ENCODE measurements at regions not wholly inside any gene's neighbourhood (a gene's known extent, or its start where the extent isn't known, plus 50 kb on each side); places are given as distances from the start of the nearest gene placed in this dataset.

DNA sequence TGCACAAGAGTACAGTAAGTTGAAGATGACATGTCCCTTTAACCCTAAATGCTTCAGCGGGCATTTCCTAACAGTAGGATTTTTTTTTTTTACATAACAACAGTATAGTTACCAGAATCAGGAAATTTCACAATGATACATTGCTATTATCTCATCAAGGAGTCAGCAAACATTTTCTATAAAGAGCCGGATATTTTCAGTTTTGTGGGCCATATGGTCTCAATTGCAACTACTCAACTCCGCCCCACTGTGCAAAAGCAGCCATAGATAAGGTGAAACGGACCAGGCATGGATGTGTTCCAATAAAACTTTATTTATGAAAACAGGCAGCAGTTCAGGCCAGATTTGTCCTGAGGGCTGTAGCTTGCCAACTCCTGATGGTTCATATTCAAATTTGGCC is 130.6 kb downstream of the SMAD6 start:
- no peaks in the 10 kb centered on the region for H3K27me3 ChIP-seq (ENCODE audit: low read depth)
- no peak overlapping the region for H3K4me3 ChIP-seq
- H3K36me3 ChIP-seq (replicated peaks) = no peaks in the 10 kb centered on the region
- peaks cover 26% of the 10 kb centered on the region for H3K4me1 ChIP-seq
- DNase-seq (ENCODE audit: low spot score in 2 of 2) = no peak
- in situ Hi-C loops (cut with MboI; ENCODE audit: low sequenced_read_pairs) = no loop called here
- H3K9me3 ChIP-seq = no peaks in the 10 kb centered on the region

GRCh38 chr15:66833371-66833770 is 131.3 kb downstream of the SMAD6 start:
- Histone ChIP-seq H3K4me3 (no peak overlapping the region), H3K36me3 (replicated peaks) (no peaks in the 10 kb centered on the region), H3K27me3 (ENCODE audit: low read depth) (no peaks in the 10 kb centered on the region), H3K4me1 (peaks cover 19% of the 10 kb centered on the region), H3K9me3 (no peaks in the 10 kb centered on the region)
- no peak for DNase-seq (ENCODE audit: low spot score in 2 of 2)
- in situ Hi-C loops (cut with MboI; ENCODE audit: low sequenced_read_pairs) = no loop called here

- DNase-seq (ENCODE audit: low spot score in 2 of 2) = no peak
- H3K36me3 ChIP-seq (replicated peaks) = no peaks in the 10 kb centered on the region
- H3K27me3 ChIP-seq (ENCODE audit: low read depth) = no peaks in the 10 kb centered on the region
- in situ Hi-C loops (cut with MboI; ENCODE audit: low sequenced_read_pairs) = no loop called here
- H3K4me1 ChIP-seq = peaks cover 19% of the 10 kb centered on the region
- no peak overlapping the region for H3K4me3 ChIP-seq
- no peaks in the 10 kb centered on the region for H3K9me3 ChIP-seq
Observed at GRCh38 chr15:66833803-66834202, 131.8 kb downstream of the SMAD6 start.

DNA sequence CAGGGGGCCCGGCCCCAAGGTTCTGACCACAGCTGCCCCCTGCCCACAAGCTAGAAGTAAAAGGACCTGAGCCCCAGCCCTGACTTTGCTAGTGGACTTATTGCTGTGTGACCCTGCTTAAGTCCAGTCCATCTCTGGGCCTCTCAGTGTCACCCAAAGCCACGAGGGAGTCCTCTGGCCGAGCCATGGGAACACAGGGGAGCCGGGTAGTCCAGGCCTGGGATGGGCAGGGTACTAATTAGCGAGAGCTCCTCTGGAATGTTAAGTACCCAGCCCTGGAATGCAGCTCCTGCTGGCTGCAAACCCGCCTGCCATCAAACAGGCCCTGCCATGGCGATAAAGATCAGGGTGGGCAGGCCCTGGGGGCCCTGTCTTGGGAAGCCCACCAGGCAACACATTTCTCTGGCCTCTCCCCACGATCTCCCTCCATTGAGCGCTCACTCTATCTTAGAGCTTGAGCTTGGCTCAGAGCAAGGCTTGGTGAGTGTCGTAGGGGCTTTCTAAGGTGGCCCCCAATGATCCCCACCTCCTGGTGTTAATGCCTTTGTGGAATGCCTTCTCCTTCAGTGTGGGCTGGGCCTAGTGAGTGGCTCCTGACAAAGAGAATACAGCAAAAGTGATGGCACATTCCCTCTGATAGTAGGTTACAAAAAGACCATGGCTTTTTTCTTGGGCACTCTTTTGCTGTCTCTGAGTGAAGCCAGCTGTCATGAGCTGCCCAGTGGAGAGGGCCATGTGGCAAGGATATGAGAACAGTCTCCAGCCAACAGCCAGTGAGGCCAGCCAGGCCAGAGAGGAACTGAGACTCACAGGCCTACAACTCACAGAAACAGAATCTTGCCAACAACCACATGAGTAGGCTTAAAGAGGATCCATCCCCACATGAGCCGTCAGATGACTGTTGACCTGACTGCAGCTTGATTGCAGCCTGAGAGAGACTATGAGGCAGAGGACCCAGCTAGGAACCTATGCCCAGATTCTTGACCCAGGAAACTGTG is 133.1 kb downstream of the SMAD6 start:
- Histone ChIP-seq H3K36me3 (replicated peaks) (no peaks in the 10 kb centered on the region), H3K4me1 (peaks cover 19% of the 10 kb centered on the region), H3K9me3 (no peaks in the 10 kb centered on the region), H3K4me3 (no peak overlapping the region), H3K27me3 (ENCODE audit: low read depth) (no peaks in the 10 kb centered on the region)
- DNase-seq (ENCODE audit: low spot score in 2 of 2) = peak; percentile 65 to 78
- in situ Hi-C loops (cut with MboI; ENCODE audit: low sequenced_read_pairs) = no loop called here

GRCh38 chr15:66836231-66837030 is 134.4 kb downstream of the SMAD6 start:
- in situ Hi-C loops (cut with MboI; ENCODE audit: low sequenced_read_pairs) = no loop called here

DNA sequence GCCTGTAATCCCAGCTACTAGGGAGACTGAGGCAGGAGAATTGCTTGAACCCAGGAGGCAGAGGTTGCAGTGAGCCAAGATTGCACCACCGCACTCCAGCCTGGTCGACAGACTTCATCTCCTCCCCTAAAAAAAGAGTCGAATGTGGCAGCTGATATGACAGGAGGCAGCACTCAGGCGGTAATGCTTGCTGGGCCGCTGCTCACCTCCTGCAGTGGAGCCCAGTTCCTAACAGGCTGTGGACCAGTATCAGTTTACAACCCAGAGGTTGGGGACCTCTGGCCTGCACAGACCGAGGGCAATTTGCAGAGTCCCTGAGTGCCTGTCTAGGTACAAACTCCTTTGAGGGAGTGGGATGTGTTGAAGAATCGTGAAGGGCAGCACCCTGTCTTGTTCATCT is 136.2 kb downstream of the SMAD6 start:
- Histone ChIP-seq H3K27me3 (ENCODE audit: low read depth) (no peaks in the 10 kb centered on the region), H3K4me1 (peaks cover 16% of the 10 kb centered on the region), H3K4me3 (no peak overlapping the region), H3K36me3 (replicated peaks) (no peaks in the 10 kb centered on the region), H3K9me3 (no peaks in the 10 kb centered on the region)
- in situ Hi-C loops (cut with MboI; ENCODE audit: low sequenced_read_pairs) = no loop called here
- DNase-seq (ENCODE audit: low spot score in 2 of 2) = no peak

More at GRCh38 chr15:66836231-66837030, 134.4 kb downstream of the SMAD6 start:
- Histone ChIP-seq H3K27me3 (ENCODE audit: low read depth) (no peaks in the 10 kb centered on the region), H3K36me3 (replicated peaks) (no peaks in the 10 kb centered on the region), H3K4me1 (peaks cover 19% of the 10 kb centered on the region), H3K9me3 (no peaks in the 10 kb centered on the region), H3K4me3 (no peak overlapping the region)
- DNase-seq (ENCODE audit: low spot score in 2 of 2) = no peak

DNA sequence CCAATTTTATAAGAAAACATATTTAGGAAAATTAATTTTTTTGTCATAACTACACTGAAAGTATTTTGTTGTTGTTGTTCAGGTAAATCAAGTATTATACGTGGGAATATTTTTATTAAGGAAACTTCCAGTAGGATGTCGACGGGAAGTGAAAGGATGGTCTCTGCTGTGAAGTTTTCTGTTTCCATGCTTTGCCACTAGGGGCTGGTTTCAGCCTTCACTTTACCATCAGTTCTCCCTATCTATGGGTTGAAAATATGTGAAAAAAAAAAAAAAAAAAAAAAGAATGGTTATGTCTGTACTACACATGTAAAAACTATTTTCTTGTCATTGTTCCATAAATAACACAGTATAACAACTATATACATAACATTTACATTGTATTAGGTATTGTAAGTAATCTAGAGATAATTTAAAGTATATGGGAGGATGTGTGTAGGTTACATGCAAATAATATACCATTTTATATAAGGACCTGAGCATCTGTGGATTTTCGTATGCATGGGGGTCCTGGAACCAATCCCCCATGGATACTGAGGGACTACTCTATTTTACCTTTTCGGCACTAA is 136.7 kb downstream of the SMAD6 start:
- no peaks in the 10 kb centered on the region for H3K9me3 ChIP-seq
- H3K4me1 ChIP-seq = peaks cover 15% of the 10 kb centered on the region
- no peaks in the 10 kb centered on the region for H3K27me3 ChIP-seq (ENCODE audit: low read depth)
- in situ Hi-C loops (cut with MboI; ENCODE audit: low sequenced_read_pairs) = no loop called here
- no peak overlapping the region for H3K4me3 ChIP-seq
- H3K36me3 ChIP-seq (replicated peaks) = no peaks in the 10 kb centered on the region
- peak; percentile 64 to 77 for DNase-seq (ENCODE audit: low spot score in 2 of 2)

- in situ Hi-C loops (cut with MboI; ENCODE audit: low sequenced_read_pairs) = loop anchor here (5.0 kb wide), 1 partner anchor 237 kb away; no protein-coding TSS in a partner anchor
- H3K9me3 ChIP-seq = no peaks in the 10 kb centered on the region
- H3K4me1 ChIP-seq = peaks cover 12% of the 10 kb centered on the region
- H3K4me3 ChIP-seq = no peak overlapping the region
- H3K36me3 ChIP-seq (replicated peaks) = no peaks in the 10 kb centered on the region
- no peaks in the 10 kb centered on the region for H3K27me3 ChIP-seq (ENCODE audit: low read depth)
- DNase-seq (ENCODE audit: low spot score in 2 of 2) = no peak
Observed at GRCh38 chr15:66839506-66840112, 137.6 kb downstream of the SMAD6 start.

GRCh38 chr15:66840615-66841390 is 138.8 kb downstream of the SMAD6 start:
- no peaks in the 10 kb centered on the region for H3K9me3 ChIP-seq
- no peak for DNase-seq (ENCODE audit: low spot score in 2 of 2)
- no peaks in the 10 kb centered on the region for H3K36me3 ChIP-seq (replicated peaks)
- in situ Hi-C loops (cut with MboI; ENCODE audit: low sequenced_read_pairs) = loop anchor here (5.0 kb wide), 1 partner anchor 239 kb away; no protein-coding TSS in a partner anchor
- no peak overlapping the region for H3K4me3 ChIP-seq
- H3K4me1 ChIP-seq = peaks cover 5% of the 10 kb centered on the region
- no peaks in the 10 kb centered on the region for H3K27me3 ChIP-seq (ENCODE audit: low read depth)

GRCh38 chr15:66841953-66842681 is 140.1 kb downstream of the SMAD6 start:
- no peaks in the 10 kb centered on the region for H3K36me3 ChIP-seq (replicated peaks)
- H3K9me3 ChIP-seq = no peaks in the 10 kb centered on the region
- in situ Hi-C loops (cut with MboI; ENCODE audit: low sequenced_read_pairs) = loop anchor here (5.0 kb wide), 1 partner anchor 240 kb away; no protein-coding TSS in a partner anchor
- H3K27me3 ChIP-seq (ENCODE audit: low read depth) = no peaks in the 10 kb centered on the region
- peak overlapping the region; percentile 28 for H3K4me3 ChIP-seq
- peaks cover 5% of the 10 kb centered on the region for H3K4me1 ChIP-seq
- DNase-seq (ENCODE audit: low spot score in 2 of 2) = peak in 1 of 2 experiments; percentile 75

DNA sequence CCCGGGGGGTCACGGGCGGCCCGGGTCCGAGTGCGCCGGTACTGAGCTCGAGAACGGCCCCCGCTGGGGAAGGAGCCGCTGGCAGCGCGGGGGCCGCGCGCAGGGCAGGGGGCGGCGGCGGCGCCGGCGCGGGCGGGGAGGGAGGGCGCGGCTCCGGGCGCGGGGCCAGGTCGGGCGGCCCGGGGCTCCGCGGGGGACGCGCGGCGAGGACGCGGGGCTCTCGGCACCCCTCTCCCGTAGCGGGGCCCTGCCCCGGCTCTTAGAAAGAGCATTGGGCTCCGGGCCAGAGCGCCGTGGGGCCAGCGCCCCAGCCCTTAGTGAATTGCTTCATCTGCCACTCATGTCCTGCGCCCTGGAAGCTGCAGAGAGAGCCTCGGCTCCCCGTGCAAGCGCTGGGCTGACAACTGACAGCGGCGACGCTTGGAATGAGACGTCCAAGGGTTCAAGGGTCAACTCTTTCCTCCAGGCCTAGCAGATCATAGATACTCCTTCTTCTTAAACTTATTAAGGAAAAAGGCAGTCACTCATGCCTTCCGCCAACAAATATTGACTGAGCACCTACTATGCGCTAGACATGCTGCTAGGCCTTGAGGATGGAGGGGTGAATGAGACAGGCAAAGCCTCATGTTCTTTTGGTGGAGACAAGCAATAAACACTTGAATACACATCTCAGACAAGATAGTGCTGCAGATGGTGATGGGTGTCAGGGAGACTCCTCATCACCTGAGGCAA is 140.8 kb downstream of the SMAD6 start:
- no peaks in the 10 kb centered on the region for H3K36me3 ChIP-seq (replicated peaks)
- no peaks in the 10 kb centered on the region for H3K27me3 ChIP-seq (ENCODE audit: low read depth)
- peak in 1 of 2 experiments; percentile 73 for DNase-seq (ENCODE audit: low spot score in 2 of 2)
- in situ Hi-C loops (cut with MboI; ENCODE audit: low sequenced_read_pairs) = loop anchor here (5.0 kb wide), 1 partner anchor 241 kb away; no protein-coding TSS in a partner anchor
- peak overlapping the region; percentile 21 for H3K4me3 ChIP-seq
- H3K4me1 ChIP-seq = peaks cover 5% of the 10 kb centered on the region
- H3K9me3 ChIP-seq = no peaks in the 10 kb centered on the region
